SK-N-SH treated with all-trans-retinoic acid at 6 μM for 48 hours (cell line): ENCODE measurements at regions not wholly inside any gene's neighbourhood (a gene's known extent, or its start where the extent isn't known, plus 50 kb on each side); places are given as distances from the start of the nearest gene placed in this dataset.

Experiments used
- ARNTL ChIP-seq: fragments of 450-650 bp; formaldehyde crosslinking; IDR thresholded peaks from 2 replicates; pipeline ENCODE4 v1.5.0; 2020; ENCODE audit warnings: low read depth, mild to moderate bottlenecking, moderate library complexity, borderline replicate concordance
- BACH2 ChIP-seq: fragments of 250-450 bp; sonication (Bioruptor Pico); IDR thresholded peaks from 2 replicates; pipeline ENCODE4 v1.9.0; 2021; ENCODE audit warnings: mild to moderate bottlenecking, borderline replicate concordance
- CSDC2 ChIP-seq: fragments of 250-450 bp; sonication (Bioruptor Pico); IDR thresholded peaks from 2 replicates; pipeline ENCODE4 v1.5.0; 2020; ENCODE audit warnings: mild to moderate bottlenecking, moderate library complexity
- CSRNP3 ChIP-seq: fragments of 250-450 bp; sonication (Bioruptor Pico); IDR thresholded peaks from 2 replicates; pipeline ENCODE4 v1.5.1; 2021; ENCODE audit warnings: mild to moderate bottlenecking, moderate library complexity
- ESRRG ChIP-seq: fragments of 250-450 bp; sonication (Bioruptor Pico); IDR thresholded peaks from 2 replicates; pipeline ENCODE4 v1.6.1; 2021; ENCODE audit warnings: mild to moderate bottlenecking
- ISL1 ChIP-seq: fragments of 250-450 bp; sonication (Bioruptor Pico); IDR thresholded peaks from 2 replicates; pipeline ENCODE4 v2.1.2; 2022; ENCODE audit warnings: mild to moderate bottlenecking, moderate library complexity
- OSR1 ChIP-seq: fragments of 250-450 bp; sonication (Bioruptor Pico); IDR thresholded peaks from 2 replicates; pipeline ENCODE4 v1.8.0; 2022; ENCODE audit warnings: moderate library complexity, mild to moderate bottlenecking, inconsistent platforms
- PATZ1 ChIP-seq: fragments of 250-450 bp; sonication (Bioruptor Pico); IDR thresholded peaks from 2 replicates; pipeline ENCODE4 v1.8.0; 2020; ENCODE audit warnings: mild to moderate bottlenecking, moderate library complexity, borderline replicate concordance
- RARB ChIP-seq: fragments of 250-450 bp; sonication (Bioruptor Pico); IDR thresholded peaks from 2 replicates; pipeline ENCODE4 v1.8.0; 2021; ENCODE audit warnings: mild to moderate bottlenecking, moderate library complexity
- SNAI2 ChIP-seq: fragments of 250-450 bp; sonication (Bioruptor Pico); IDR thresholded peaks from 2 replicates; pipeline ENCODE4 v1.5.0; 2020; ENCODE audit warnings: mild to moderate bottlenecking, moderate library complexity
- TOX ChIP-seq: fragments of 250-450 bp; sonication (Bioruptor Pico); IDR thresholded peaks from 2 replicates; pipeline ENCODE4 v1.8.0; 2021; ENCODE audit warnings: mild to moderate bottlenecking, moderate library complexity, borderline replicate concordance
- ZC3H10 ChIP-seq: fragments of 250-450 bp; sonication (Bioruptor Pico); IDR thresholded peaks from 2 replicates; pipeline ENCODE4 v1.5.1; 2021; ENCODE audit warnings: mild to moderate bottlenecking, moderate library complexity
- ZFP3 ChIP-seq: fragments of 250-450 bp; sonication (Bioruptor Pico); IDR thresholded peaks from 2 replicates; pipeline ENCODE4 v1.5.0; 2020; ENCODE audit warnings: mild to moderate bottlenecking, moderate library complexity
- ZFP30 ChIP-seq: fragments of 450-650 bp; formaldehyde crosslinking; IDR thresholded peaks from 2 replicates; pipeline ENCODE4 v1.5.0; 2022; ENCODE audit warnings: mild to moderate bottlenecking, moderate library complexity

- no peak for TF ChIP-seq CSDC2 (CRISPR knock-in tag)
- TF ChIP-seq ZFP30 = no peak
- no peak for TF ChIP-seq ZC3H10 (CRISPR knock-in tag)
- TF ChIP-seq ISL1 = no peak
- TF ChIP-seq OSR1 = no peak
- no peak for TF ChIP-seq SNAI2
- no peak for TF ChIP-seq BACH2 (CRISPR knock-in tag)
- no peak for TF ChIP-seq ESRRG (CRISPR knock-in tag)
- no peak for TF ChIP-seq PATZ1 (CRISPR knock-in tag)
- TF ChIP-seq TOX = no peak
- no peak for TF ChIP-seq RARB (CRISPR knock-in tag)
- no peak for TF ChIP-seq ARNTL (CRISPR knock-in tag)
- no peak for TF ChIP-seq CSRNP3 (CRISPR knock-in tag)
- TF ChIP-seq ZFP3 (CRISPR knock-in tag) = no peak
Observed at GRCh38 chr6:133097208-133097607, 143.9 kb upstream of the EYA4 start.
